Ishikawa (cell line): ENCODE measurements at regions not wholly inside any gene's neighbourhood (a gene's known extent, or its start where the extent isn't known, plus 50 kb on each side); places are given as distances from the start of the nearest gene placed in this dataset.

ENCODE experiments used
- CEBPB ChIP-seq: IDR thresholded peaks from 2 replicates; pipeline ENCODE4 v1.6.1; 2012
- CREB1 ChIP-seq: IDR thresholded peaks from 2 replicates; pipeline ENCODE4 v1.6.1; 2012; ENCODE audit warnings: low read depth
- EGR1 ChIP-seq: IDR thresholded peaks from 2 replicates; pipeline ENCODE4 v1.6.1; 2012
- EP300 ChIP-seq: IDR thresholded peaks from 2 replicates; pipeline ENCODE4 v1.6.1; 2012; ENCODE audit warnings: borderline replicate concordance
- FOXM1 ChIP-seq: IDR thresholded peaks from 2 replicates; pipeline ENCODE4 v1.6.1; 2012; ENCODE audit warnings: low read depth, borderline replicate concordance
- NFIC ChIP-seq: IDR thresholded peaks from 2 replicates; pipeline ENCODE4 v1.6.1; 2012
- RAD21 ChIP-seq: IDR thresholded peaks from 2 replicates; pipeline ENCODE4 v1.6.1; 2012; ENCODE audit warnings: low read depth
- TAF1 ChIP-seq: IDR thresholded peaks from 2 replicates; pipeline ENCODE4 v1.6.1; 2012; ENCODE audit warnings: low read depth, mild to moderate bottlenecking
- TCF12 ChIP-seq: IDR thresholded peaks from 2 replicates; pipeline ENCODE4 v1.6.1; 2012; ENCODE audit warnings: low read depth
- TEAD4 ChIP-seq: IDR thresholded peaks from 2 replicates; pipeline ENCODE4 v1.6.1; 2012
- YY1 ChIP-seq: IDR thresholded peaks from 2 replicates; pipeline ENCODE4 v1.6.1; 2012; ENCODE audit warnings: low read depth
- ZBTB7A ChIP-seq: IDR thresholded peaks from 2 replicates; pipeline ENCODE4 v1.6.1; 2012; ENCODE audit warnings: low read depth
- TF ChIP-seq, protein P1 (sequence below): IDR thresholded peaks from 2 replicates; pipeline ENCODE4 v1.6.1; 2012
- TF ChIP-seq, protein P2 (sequence below): IDR thresholded peaks from 2 replicates; pipeline ENCODE4 v1.6.1; 2012
- TF ChIP-seq, protein P3 (sequence below): IDR thresholded peaks from 2 replicates; pipeline ENCODE4 v1.6.1; 2012; ENCODE audit warnings: low read depth, mild to moderate bottlenecking

DNA sequence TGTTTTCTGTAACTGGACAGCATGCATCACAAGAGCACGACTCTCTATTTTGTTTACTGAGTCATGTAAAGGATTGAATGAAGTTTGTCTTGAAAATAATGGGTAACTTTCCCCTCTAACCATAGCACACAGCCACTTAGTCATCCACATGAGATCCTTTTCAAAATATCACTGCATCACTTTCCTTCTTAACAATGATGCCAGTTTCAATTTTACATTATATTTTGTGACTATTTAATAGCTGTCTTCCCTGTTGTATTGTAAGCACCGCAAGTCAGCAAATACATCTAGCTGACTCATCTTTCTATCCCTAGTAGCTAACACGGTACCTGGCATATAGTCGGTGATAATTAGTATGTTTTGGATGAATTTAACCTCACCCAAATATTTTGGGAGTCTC, 83.3 kb upstream of the PPM1H start:
- TF ChIP-seq, protein P1, sequence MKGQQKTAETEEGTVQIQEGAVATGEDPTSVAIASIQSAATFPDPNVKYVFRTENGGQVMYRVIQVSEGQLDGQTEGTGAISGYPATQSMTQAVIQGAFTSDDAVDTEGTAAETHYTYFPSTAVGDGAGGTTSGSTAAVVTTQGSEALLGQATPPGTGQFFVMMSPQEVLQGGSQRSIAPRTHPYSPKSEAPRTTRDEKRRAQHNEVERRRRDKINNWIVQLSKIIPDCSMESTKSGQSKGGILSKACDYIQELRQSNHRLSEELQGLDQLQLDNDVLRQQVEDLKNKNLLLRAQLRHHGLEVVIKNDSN, result no peak
- TF ChIP-seq TAF1 (no peak), CEBPB (no peak), NFIC (no peak), TEAD4 (no peak), CREB1 (no peak), FOXM1 (no peak), EGR1 (no peak), TCF12 (no peak), YY1 (no peak), RAD21 (no peak), EP300 (no peak), ZBTB7A (no peak)
- TF ChIP-seq, protein P2, sequence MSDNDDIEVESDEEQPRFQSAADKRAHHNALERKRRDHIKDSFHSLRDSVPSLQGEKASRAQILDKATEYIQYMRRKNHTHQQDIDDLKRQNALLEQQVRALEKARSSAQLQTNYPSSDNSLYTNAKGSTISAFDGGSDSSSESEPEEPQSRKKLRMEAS, result no peak
- TF ChIP-seq, protein P3, sequence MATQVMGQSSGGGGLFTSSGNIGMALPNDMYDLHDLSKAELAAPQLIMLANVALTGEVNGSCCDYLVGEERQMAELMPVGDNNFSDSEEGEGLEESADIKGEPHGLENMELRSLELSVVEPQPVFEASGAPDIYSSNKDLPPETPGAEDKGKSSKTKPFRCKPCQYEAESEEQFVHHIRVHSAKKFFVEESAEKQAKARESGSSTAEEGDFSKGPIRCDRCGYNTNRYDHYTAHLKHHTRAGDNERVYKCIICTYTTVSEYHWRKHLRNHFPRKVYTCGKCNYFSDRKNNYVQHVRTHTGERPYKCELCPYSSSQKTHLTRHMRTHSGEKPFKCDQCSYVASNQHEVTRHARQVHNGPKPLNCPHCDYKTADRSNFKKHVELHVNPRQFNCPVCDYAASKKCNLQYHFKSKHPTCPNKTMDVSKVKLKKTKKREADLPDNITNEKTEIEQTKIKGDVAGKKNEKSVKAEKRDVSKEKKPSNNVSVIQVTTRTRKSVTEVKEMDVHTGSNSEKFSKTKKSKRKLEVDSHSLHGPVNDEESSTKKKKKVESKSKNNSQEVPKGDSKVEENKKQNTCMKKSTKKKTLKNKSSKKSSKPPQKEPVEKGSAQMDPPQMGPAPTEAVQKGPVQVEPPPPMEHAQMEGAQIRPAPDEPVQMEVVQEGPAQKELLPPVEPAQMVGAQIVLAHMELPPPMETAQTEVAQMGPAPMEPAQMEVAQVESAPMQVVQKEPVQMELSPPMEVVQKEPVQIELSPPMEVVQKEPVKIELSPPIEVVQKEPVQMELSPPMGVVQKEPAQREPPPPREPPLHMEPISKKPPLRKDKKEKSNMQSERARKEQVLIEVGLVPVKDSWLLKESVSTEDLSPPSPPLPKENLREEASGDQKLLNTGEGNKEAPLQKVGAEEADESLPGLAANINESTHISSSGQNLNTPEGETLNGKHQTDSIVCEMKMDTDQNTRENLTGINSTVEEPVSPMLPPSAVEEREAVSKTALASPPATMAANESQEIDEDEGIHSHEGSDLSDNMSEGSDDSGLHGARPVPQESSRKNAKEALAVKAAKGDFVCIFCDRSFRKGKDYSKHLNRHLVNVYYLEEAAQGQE, result no peak

DNA sequence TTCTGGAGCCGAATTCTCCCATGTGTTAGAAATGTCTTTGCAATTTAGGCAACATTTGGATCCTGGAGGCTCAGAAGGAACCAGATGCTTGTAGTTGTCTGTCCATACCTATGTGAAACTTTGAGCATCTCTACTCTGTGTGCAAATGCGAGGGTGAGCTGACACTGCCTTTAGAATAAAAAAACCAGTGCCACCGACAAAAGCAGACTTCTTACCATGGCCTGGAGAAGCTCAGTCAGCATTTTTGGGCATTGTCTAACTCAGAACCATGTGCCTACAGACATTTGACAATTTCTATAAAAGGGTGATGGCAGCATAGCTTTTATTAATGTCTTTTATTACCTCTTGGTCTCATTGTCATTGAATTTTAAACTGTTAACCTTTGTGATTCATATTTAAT, 78.4 kb upstream of the PPM1H start:
- TF ChIP-seq, protein P1, result no peak
- no peak for TF ChIP-seq CEBPB
- TF ChIP-seq NFIC, result no peak
- TF ChIP-seq FOXM1, result no peak
- TF ChIP-seq ZBTB7A, result no peak
- no peak for TF ChIP-seq EGR1

DNA sequence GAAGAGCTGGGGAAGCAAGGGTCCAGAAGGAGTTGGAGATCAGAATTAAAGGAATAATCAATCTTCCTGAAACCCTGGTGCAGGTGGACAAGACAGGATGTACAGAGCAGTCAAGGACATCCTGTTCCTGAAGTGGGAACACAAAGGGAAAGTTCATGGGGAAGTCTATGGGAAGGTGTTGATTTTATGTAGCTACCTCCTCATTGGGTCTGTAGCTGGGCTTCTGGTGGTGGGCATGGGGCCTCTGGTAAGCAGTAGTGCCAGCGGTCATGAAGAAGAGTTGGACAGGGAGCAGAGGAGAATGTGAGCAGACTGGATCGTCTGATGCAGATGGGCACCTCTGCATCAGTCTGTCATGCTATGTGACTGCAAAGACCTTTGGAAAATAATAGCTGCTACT, 75.7 kb upstream of the PPM1H start:
- no peak for TF ChIP-seq RAD21
- TF ChIP-seq, protein P3, result no peak
- TF ChIP-seq CEBPB, result no peak
- TF ChIP-seq, protein P2, result no peak
- no peak for TF ChIP-seq NFIC
- TF ChIP-seq ZBTB7A, result no peak
- no peak for TF ChIP-seq TEAD4
- no peak for TF ChIP-seq EGR1
- TF ChIP-seq, protein P1, result no peak
- no peak for TF ChIP-seq EP300
- no peak for TF ChIP-seq YY1
- no peak for TF ChIP-seq FOXM1
- TF ChIP-seq TCF12, result no peak
- TF ChIP-seq TAF1, result no peak
- TF ChIP-seq CREB1, result no peak

DNA sequence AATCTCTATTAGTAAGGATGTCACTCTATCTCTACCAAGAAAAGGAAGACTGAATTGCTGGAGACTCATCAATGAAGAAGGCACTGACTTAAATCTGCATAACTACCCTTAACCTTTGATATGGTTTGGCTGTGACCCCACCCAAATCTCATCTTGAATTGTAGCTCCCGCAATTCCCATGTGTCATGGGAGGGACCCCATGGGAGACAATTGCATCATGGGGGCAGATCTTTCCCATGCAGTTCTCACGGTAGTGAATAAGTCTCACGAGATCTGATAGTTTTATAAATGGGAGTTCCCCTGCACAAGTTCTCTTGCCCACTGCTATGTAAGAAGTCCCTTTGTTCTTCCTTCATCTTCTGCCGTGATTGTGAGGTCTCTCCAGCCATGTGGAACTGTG, 73.4 kb upstream of the PPM1H start:
- TF ChIP-seq NFIC, result no peak
- no peak for TF ChIP-seq TCF12
- TF ChIP-seq, protein P3, result no peak
- no peak for TF ChIP-seq CREB1
- TF ChIP-seq, protein P1, result no peak
- TF ChIP-seq TEAD4, result no peak
